ENCODE measurements at regions not wholly inside any gene's neighbourhood (a gene's known extent, or its start where the extent isn't known, plus 50 kb on each side); places are given as distances from the start of the nearest gene placed in this dataset.

GRCh38 chr3:76912841-76913383 is 127.0 kb upstream of the ROBO2 start:
- H3K4me2 ChIP-seq (ENCODE audit: low read depth, low read length, poor library complexity, severe bottlenecking) = no peak overlapping the region
- H3K9me3 ChIP-seq (ENCODE audit: low read length) = no peaks in the 10 kb centered on the region
- H3K27ac ChIP-seq (ENCODE audit: low read length) = no peak overlapping the region
- no peak for DNase-seq
- H3K9me2 ChIP-seq (replicated peaks; ENCODE audit: insufficient read depth, low read length) = no peaks in the 10 kb centered on the region
- no peaks in the 10 kb centered on the region for H3K36me3 ChIP-seq (ENCODE audit: insufficient read depth, low read length)
- H2AFZ ChIP-seq (ENCODE audit: low read length) = no peak overlapping the region
- no peak overlapping the region for H3K9ac ChIP-seq (ENCODE audit: low read length)
- no peaks in the 10 kb centered on the region for H3K27me3 ChIP-seq (ENCODE audit: low read length)
- no peak overlapping the region for H3K4me3 ChIP-seq (ENCODE audit: low read length)
- H3K4me1 ChIP-seq (ENCODE audit: low read length) = no peaks in the 10 kb centered on the region
- no peaks in the 10 kb centered on the region for H4K20me1 ChIP-seq (ENCODE audit: insufficient read depth, low read depth, low read length)
- no peaks in the 10 kb centered on the region for H3K79me2 ChIP-seq (ENCODE audit: low read length)

DNA sequence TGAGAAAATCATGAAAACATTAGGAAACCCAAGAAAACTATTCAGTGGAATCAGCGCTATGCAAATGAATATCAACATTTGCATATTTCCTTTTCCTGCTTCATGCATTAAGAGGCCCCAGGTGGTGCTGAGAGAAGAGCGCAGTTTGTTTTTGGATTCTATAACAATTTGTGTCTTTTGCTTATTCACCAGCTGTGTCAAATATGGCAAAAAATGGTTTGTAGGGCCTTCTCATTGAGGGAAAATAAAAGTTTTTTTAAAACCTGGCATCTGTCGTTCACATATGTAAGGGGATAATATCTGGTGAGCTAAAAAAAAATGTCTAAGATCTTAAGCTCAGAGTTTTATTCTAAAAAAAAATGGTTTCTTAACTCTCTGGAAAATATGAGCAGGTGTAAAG is 122.5 kb upstream of the ROBO2 start:
- H3K4me1 ChIP-seq (ENCODE audit: low read length) = no peaks in the 10 kb centered on the region
- H3K27me3 ChIP-seq (ENCODE audit: low read length) = no peaks in the 10 kb centered on the region
- no peaks in the 10 kb centered on the region for H3K36me3 ChIP-seq (ENCODE audit: insufficient read depth, low read length)
- H2AFZ ChIP-seq (ENCODE audit: low read length) = no peak overlapping the region
- no peak overlapping the region for H3K4me2 ChIP-seq (ENCODE audit: low read depth, low read length, poor library complexity, severe bottlenecking)
- H3K9me2 ChIP-seq (replicated peaks; ENCODE audit: insufficient read depth, low read length) = no peaks in the 10 kb centered on the region; the same call in 1 of the 2 replicates
- H3K9ac ChIP-seq (ENCODE audit: low read length) = no peak overlapping the region
- no peak overlapping the region for H3K27ac ChIP-seq (ENCODE audit: low read length)
- H3K9me3 ChIP-seq (ENCODE audit: low read length) = no peaks in the 10 kb centered on the region
- H3K4me3 ChIP-seq (ENCODE audit: low read length) = no peak overlapping the region
- no peaks in the 10 kb centered on the region for H3K79me2 ChIP-seq (ENCODE audit: low read length)
- no peaks in the 10 kb centered on the region for H4K20me1 ChIP-seq (ENCODE audit: insufficient read depth, low read depth, low read length)
- no peak for DNase-seq

GRCh38 chr3:76920511-76920910 is 119.4 kb upstream of the ROBO2 start:
- H3K9me2 ChIP-seq (replicated peaks; ENCODE audit: insufficient read depth, low read length) = no peaks in the 10 kb centered on the region; the same call in 1 of the 2 replicates
- H3K36me3 ChIP-seq (ENCODE audit: insufficient read depth, low read length) = no peaks in the 10 kb centered on the region
- no peak for DNase-seq
- H3K9ac ChIP-seq (ENCODE audit: low read length) = no peak overlapping the region
- no peaks in the 10 kb centered on the region for H3K9me3 ChIP-seq (ENCODE audit: low read length)
- H3K4me2 ChIP-seq (ENCODE audit: low read depth, low read length, poor library complexity, severe bottlenecking) = no peak overlapping the region
- H3K27ac ChIP-seq (ENCODE audit: low read length) = no peak overlapping the region
- no peaks in the 10 kb centered on the region for H4K20me1 ChIP-seq (ENCODE audit: insufficient read depth, low read depth, low read length)
- no peak overlapping the region for H3K4me3 ChIP-seq (ENCODE audit: low read length)
- H3K4me1 ChIP-seq (ENCODE audit: low read length) = no peaks in the 10 kb centered on the region
- no peaks in the 10 kb centered on the region for H3K27me3 ChIP-seq (ENCODE audit: low read length)
- H2AFZ ChIP-seq (ENCODE audit: low read length) = no peak overlapping the region
- no peaks in the 10 kb centered on the region for H3K79me2 ChIP-seq (ENCODE audit: low read length)

DNA sequence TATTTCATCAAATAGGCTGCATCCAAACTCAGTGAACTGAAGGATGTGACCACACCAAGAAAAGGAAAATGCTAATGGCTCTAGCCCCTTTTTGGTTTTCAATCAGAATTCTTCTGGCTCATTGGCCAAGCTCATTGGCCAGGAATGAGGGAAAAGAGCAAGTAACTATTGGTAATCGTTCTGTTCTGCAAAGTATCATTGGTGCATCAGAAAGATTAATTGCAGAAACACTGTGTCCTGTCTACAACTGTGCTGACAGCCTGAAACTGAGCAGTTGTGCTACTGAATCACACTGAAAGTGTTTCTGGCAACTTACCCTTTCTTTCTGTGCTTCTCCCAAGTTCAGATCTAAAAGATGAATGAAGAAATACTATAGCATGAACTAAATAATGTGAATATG is 116.4 kb upstream of the ROBO2 start:
- Histone ChIP-seq H3K9ac (ENCODE audit: low read length) (no peak overlapping the region), H3K27ac (ENCODE audit: low read length) (no peak overlapping the region), H3K36me3 (ENCODE audit: insufficient read depth, low read length) (no peaks in the 10 kb centered on the region), H3K4me1 (ENCODE audit: low read length) (no peaks in the 10 kb centered on the region), H4K20me1 (ENCODE audit: insufficient read depth, low read depth, low read length) (no peaks in the 10 kb centered on the region), H3K9me2 (replicated peaks; ENCODE audit: insufficient read depth, low read length) (no peaks in the 10 kb centered on the region; the same call in 1 of the 2 replicates), H3K9me3 (ENCODE audit: low read length) (no peaks in the 10 kb centered on the region), H3K4me2 (ENCODE audit: low read depth, low read length, poor library complexity, severe bottlenecking) (no peak overlapping the region), H3K27me3 (ENCODE audit: low read length) (no peaks in the 10 kb centered on the region), H2AFZ (ENCODE audit: low read length) (no peak overlapping the region), H3K79me2 (ENCODE audit: low read length) (no peaks in the 10 kb centered on the region), H3K4me3 (ENCODE audit: low read length) (no peak overlapping the region)
- DNase-seq = no peak

- Histone ChIP-seq H2AFZ (ENCODE audit: low read length) (no peak overlapping the region), H3K4me3 (ENCODE audit: low read length) (no peak overlapping the region), H3K36me3 (ENCODE audit: insufficient read depth, low read length) (no peaks in the 10 kb centered on the region), H3K9me2 (replicated peaks; ENCODE audit: insufficient read depth, low read length) (no peaks in the 10 kb centered on the region), H3K9me3 (ENCODE audit: low read length) (no peaks in the 10 kb centered on the region), H3K27ac (ENCODE audit: low read length) (no peak overlapping the region), H4K20me1 (ENCODE audit: insufficient read depth, low read depth, low read length) (no peaks in the 10 kb centered on the region), H3K79me2 (ENCODE audit: low read length) (no peaks in the 10 kb centered on the region), H3K9ac (ENCODE audit: low read length) (no peak overlapping the region), H3K4me1 (ENCODE audit: low read length) (peaks cover 11% of the 10 kb centered on the region), H3K27me3 (ENCODE audit: low read length) (no peaks in the 10 kb centered on the region), H3K4me2 (ENCODE audit: low read depth, low read length, poor library complexity, severe bottlenecking) (no peak overlapping the region)
- DNase-seq = no peak
Observed at GRCh38 chr3:76930712-76931111, 109.2 kb upstream of the ROBO2 start.

- Histone ChIP-seq H3K4me2 (ENCODE audit: low read depth, low read length, poor library complexity, severe bottlenecking) (no peak overlapping the region), H3K9ac (ENCODE audit: low read length) (no peak overlapping the region), H3K9me3 (ENCODE audit: low read length) (no peaks in the 10 kb centered on the region), H3K27ac (ENCODE audit: low read length) (no peak overlapping the region), H3K4me3 (ENCODE audit: low read length) (no peak overlapping the region), H3K36me3 (ENCODE audit: insufficient read depth, low read length) (no peaks in the 10 kb centered on the region), H3K9me2 (replicated peaks; ENCODE audit: insufficient read depth, low read length) (no peaks in the 10 kb centered on the region), H3K4me1 (ENCODE audit: low read length) (peaks cover 11% of the 10 kb centered on the region), H2AFZ (ENCODE audit: low read length) (no peak overlapping the region), H3K79me2 (ENCODE audit: low read length) (no peaks in the 10 kb centered on the region), H3K27me3 (ENCODE audit: low read length) (no peaks in the 10 kb centered on the region), H4K20me1 (ENCODE audit: insufficient read depth, low read depth, low read length) (no peaks in the 10 kb centered on the region)
- DNase-seq = no peak
Observed at GRCh38 chr3:76933245-76933644, 106.7 kb upstream of the ROBO2 start.

DNA sequence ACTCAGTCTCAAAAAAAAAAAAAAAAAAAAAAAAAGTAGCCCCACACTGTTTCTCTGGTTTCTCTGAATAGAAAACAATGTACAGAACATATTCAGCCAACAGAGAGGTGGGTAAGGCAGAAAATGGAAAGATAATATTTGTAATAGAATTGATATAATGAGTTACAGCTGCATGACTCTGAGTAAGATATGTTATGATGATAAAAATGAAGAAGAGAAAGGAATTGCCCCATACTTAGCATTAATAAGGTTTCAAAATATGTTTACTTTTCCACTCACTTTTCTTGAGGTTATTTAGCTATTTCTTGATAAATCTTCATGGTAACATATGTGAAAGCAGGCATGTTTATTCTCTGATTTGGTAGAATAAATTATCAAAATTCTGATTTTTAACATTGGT is 100.9 kb upstream of the ROBO2 start:
- Histone ChIP-seq H3K9ac (ENCODE audit: low read length) (no peak overlapping the region), H2AFZ (ENCODE audit: low read length) (no peak overlapping the region), H4K20me1 (ENCODE audit: insufficient read depth, low read depth, low read length) (no peaks in the 10 kb centered on the region), H3K27me3 (ENCODE audit: low read length) (no peaks in the 10 kb centered on the region), H3K4me2 (ENCODE audit: low read depth, low read length, poor library complexity, severe bottlenecking) (no peak overlapping the region), H3K9me2 (replicated peaks; ENCODE audit: insufficient read depth, low read length) (no peaks in the 10 kb centered on the region), H3K4me3 (ENCODE audit: low read length) (no peak overlapping the region), H3K27ac (ENCODE audit: low read length) (no peak overlapping the region), H3K4me1 (ENCODE audit: low read length) (no peaks in the 10 kb centered on the region), H3K36me3 (ENCODE audit: insufficient read depth, low read length) (no peaks in the 10 kb centered on the region), H3K9me3 (ENCODE audit: low read length) (no peaks in the 10 kb centered on the region), H3K79me2 (ENCODE audit: low read length) (no peaks in the 10 kb centered on the region)
- no peak for DNase-seq

DNA sequence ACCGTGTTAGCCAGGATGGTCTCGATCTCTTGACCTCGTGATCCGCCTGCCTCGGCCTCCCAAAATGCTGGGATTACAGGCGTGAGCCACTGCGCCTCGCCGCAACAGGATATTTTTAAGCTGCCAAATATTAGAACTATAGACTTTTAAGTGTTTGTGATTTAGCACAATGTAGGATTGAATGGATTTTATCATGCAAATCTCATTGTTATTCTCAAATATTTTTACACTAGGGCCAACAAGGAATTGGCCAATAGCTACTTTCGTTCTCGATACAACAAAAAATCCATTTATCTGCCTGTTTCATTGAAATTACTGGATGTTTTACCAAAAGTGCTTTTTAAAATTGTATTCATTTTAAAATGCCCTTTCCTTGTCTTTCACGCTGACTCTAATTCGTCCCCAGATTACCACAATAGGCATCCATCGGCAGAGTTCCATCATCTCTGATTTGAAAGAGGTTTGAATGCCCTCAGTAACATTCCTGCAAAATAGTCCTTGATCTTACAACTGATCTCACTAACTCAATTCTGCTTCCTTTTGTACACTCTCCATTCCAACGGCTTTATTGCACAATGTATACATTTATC is 99.6 kb upstream of the ROBO2 start:
- H4K20me1 ChIP-seq (ENCODE audit: insufficient read depth, low read depth, low read length) = no peaks in the 10 kb centered on the region

More for the DNA sequence above, 99.6 kb upstream of the ROBO2 start:
- Histone ChIP-seq H3K4me1 (ENCODE audit: low read length) (no peaks in the 10 kb centered on the region), H2AFZ (ENCODE audit: low read length) (no peak overlapping the region), H3K36me3 (ENCODE audit: insufficient read depth, low read length) (no peaks in the 10 kb centered on the region), H3K9me3 (ENCODE audit: low read length) (no peaks in the 10 kb centered on the region), H3K9me2 (replicated peaks; ENCODE audit: insufficient read depth, low read length) (no peaks in the 10 kb centered on the region), H3K27ac (ENCODE audit: low read length) (no peak overlapping the region), H3K4me2 (ENCODE audit: low read depth, low read length, poor library complexity, severe bottlenecking) (no peak overlapping the region), H3K9ac (ENCODE audit: low read length) (no peak overlapping the region), H3K79me2 (ENCODE audit: low read length) (no peaks in the 10 kb centered on the region), H3K4me3 (ENCODE audit: low read length) (no peak overlapping the region), H3K27me3 (ENCODE audit: low read length) (no peaks in the 10 kb centered on the region)
- no peak for DNase-seq
